Nephron progenitor cell (in vitro differentiated cells): ENCODE measurements at regions not wholly inside any gene's neighbourhood (a gene's known extent, or its start where the extent isn't known, plus 50 kb on each side); places are given as distances from the start of the nearest gene placed in this dataset.
A peak's percentile ranks its signal among the peaks of the same experiment; 100 is the strongest.

Source experiments
- DNase-seq: peaks from one replicate; pipeline ENCODE4 v3.0.0; 2021
- H3K27ac Mint-ChIP-seq: 2 replicates; pipeline ENCODE4 v1.8.0; 2021; ENCODE audit warnings: mild to moderate bottlenecking, moderate library complexity, mixed read lengths
- H3K27me3 Mint-ChIP-seq: 2 replicates; pipeline ENCODE4 v1.8.0; 2021; ENCODE audit warnings: mild to moderate bottlenecking, low read depth, mixed read lengths; ENCODE audit not compliant: poor library complexity
- H3K36me3 Mint-ChIP-seq: 2 replicates; pipeline ENCODE4 v1.8.0; 2021; ENCODE audit warnings: low read depth, mixed read lengths
- H3K4me1 Mint-ChIP-seq: 2 replicates; pipeline ENCODE4 v1.8.0; 2021; ENCODE audit warnings: mixed read lengths
- H3K4me3 Mint-ChIP-seq: 2 replicates; pipeline ENCODE4 v1.8.0; 2021; ENCODE audit warnings: mild to moderate bottlenecking, moderate library complexity, mixed read lengths
- H3K9me3 Mint-ChIP-seq: 2 replicates; pipeline ENCODE4 v1.8.0; 2021; ENCODE audit warnings: mild to moderate bottlenecking, moderate library complexity, mixed read lengths
- TF ChIP-seq, protein P1 (sequence below): fragments of 200-600 bp; sonication (generic); IDR thresholded peaks from 2 replicates; pipeline ENCODE4 v1.5.0; 2021; ENCODE audit warnings: antibody characterized with exemption

DNA sequence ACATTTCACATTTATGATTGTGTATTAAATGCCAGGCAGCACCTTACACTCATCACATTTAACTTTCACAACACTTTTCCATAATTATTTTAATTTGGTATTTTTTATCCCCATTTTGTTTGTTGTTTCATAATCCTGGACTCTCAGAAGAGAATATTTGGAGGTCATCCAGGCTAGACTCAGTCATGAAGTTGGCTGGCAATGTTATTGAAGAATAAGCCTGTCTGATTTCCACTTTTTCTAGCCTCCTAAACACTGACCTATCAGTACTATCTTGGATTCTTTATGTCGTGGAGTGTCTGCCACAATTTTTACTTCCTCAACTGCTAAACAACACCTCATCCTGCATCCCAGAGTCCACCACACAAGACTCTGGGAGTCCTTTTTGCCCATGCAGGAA, 372.3 kb upstream of the NRP1 start:
- no peaks in the 10 kb centered on the region for H3K36me3 Mint-ChIP-seq
- H3K9me3 Mint-ChIP-seq, result no peaks in the 10 kb centered on the region
- H3K27me3 Mint-ChIP-seq, result no peaks in the 10 kb centered on the region
- DNase-seq, result no peak
- TF ChIP-seq, protein P1, sequence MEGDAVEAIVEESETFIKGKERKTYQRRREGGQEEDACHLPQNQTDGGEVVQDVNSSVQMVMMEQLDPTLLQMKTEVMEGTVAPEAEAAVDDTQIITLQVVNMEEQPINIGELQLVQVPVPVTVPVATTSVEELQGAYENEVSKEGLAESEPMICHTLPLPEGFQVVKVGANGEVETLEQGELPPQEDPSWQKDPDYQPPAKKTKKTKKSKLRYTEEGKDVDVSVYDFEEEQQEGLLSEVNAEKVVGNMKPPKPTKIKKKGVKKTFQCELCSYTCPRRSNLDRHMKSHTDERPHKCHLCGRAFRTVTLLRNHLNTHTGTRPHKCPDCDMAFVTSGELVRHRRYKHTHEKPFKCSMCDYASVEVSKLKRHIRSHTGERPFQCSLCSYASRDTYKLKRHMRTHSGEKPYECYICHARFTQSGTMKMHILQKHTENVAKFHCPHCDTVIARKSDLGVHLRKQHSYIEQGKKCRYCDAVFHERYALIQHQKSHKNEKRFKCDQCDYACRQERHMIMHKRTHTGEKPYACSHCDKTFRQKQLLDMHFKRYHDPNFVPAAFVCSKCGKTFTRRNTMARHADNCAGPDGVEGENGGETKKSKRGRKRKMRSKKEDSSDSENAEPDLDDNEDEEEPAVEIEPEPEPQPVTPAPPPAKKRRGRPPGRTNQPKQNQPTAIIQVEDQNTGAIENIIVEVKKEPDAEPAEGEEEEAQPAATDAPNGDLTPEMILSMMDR, result no peak
- peak overlapping the region; percentile 46 for H3K27ac Mint-ChIP-seq
- H3K4me3 Mint-ChIP-seq, result no peak overlapping the region
- peaks cover 25% of the 10 kb centered on the region for H3K4me1 Mint-ChIP-seq

DNA sequence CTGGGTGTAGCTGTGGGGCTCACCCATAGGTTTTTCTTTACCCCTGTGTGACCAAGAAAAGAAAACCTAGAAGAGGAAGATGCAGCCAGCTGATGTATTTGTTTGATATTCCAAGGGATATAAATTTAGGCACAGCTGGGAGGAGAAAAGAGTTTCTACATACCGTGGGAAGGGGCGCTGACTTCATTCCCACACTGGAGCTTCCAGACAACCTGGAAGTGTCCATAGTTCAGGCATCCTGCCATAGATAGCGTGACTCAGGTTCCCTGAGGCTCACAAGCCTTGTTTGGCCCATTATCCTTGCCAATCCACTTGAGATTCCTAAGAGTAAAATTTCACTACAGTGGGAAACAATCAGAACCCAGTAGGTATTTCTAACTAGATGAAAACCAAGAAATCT, 371.7 kb upstream of the NRP1 start:
- Mint-ChIP-seq H3K27ac (no peak overlapping the region), H3K4me3 (no peak overlapping the region), H3K36me3 (no peaks in the 10 kb centered on the region), H3K27me3 (no peaks in the 10 kb centered on the region), H3K9me3 (no peaks in the 10 kb centered on the region), H3K4me1 (peaks cover 25% of the 10 kb centered on the region)
- TF ChIP-seq, protein P1, result no peak
- no peak for DNase-seq

DNA sequence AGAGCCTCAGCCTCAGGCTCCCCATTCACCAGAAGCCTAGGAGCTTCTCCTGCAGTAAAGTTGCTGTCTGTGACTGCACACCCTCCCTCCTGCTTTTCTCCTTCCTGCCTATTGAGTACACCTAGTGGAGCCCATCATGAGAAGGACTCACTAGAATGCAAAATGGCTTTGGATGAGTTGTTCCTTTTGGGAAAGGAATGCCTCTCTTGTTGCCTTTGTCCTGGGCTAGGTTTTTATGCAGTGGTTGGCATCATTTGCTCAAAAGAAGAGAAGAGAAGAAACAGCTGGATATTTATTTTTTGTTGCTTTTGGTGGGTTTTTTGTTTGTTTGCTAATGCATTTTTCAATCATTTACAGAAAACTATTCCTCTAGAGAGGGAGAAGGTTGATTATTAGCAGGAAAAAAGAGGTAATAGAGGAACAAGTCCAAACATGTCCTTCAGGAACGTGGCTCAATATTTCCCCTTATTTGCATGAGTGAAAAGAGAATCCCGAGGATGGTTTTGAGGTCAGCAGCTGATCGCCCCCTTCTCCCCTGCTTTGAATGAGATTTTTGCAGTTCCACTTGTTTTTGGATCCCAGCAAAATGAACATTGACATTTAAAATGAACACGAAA, 369.9 kb upstream of the NRP1 start:
- H3K27me3 Mint-ChIP-seq, result no peaks in the 10 kb centered on the region
- no peak overlapping the region for H3K27ac Mint-ChIP-seq
- no peak overlapping the region for H3K4me3 Mint-ChIP-seq
- peaks cover 17% of the 10 kb centered on the region for H3K4me1 Mint-ChIP-seq
- H3K9me3 Mint-ChIP-seq, result no peaks in the 10 kb centered on the region
- H3K36me3 Mint-ChIP-seq, result no peaks in the 10 kb centered on the region
- DNase-seq, result no peak
- TF ChIP-seq, protein P1, result no peak

DNA sequence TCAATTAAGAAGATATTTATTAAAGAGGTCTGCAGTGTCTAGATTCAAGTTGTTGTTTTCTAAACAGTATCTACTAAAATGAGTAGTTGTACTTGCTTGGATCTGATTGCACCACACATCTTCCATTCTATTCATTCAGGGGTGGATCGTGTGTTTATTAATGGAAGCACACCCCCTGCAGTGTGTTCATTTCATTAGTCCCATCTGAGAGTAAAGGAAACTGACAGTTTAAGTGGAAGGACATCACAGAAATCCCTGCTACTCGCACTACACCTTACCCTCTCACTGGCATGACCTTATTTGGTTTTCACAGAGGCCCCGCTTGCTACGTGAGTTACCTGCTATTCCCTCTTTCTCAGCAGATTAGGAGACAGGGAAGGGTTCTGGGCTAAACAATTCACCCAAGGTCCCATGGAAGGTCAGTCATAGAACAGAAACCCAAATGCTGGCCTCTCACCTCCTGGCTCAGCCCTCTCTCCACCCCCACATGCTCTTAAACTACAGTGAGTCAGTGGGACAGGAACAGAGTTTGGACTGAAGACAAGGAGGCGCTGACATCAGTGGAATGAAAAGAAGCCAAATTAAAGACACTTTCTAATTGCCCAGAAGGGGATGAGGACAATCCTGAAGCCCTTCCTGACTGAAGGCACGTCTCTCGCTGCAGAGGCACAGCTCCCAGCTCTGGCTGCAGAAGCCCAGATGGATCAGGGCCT, 369.2 kb upstream of the NRP1 start:
- DNase-seq, result no peak
- TF ChIP-seq, protein P1, result no peak
- no peaks in the 10 kb centered on the region for H3K27me3 Mint-ChIP-seq
- H3K9me3 Mint-ChIP-seq, result no peaks in the 10 kb centered on the region
- no peak overlapping the region for H3K4me3 Mint-ChIP-seq
- no peak overlapping the region for H3K27ac Mint-ChIP-seq
- H3K36me3 Mint-ChIP-seq, result no peaks in the 10 kb centered on the region
- H3K4me1 Mint-ChIP-seq, result peaks cover 11% of the 10 kb centered on the region

DNA sequence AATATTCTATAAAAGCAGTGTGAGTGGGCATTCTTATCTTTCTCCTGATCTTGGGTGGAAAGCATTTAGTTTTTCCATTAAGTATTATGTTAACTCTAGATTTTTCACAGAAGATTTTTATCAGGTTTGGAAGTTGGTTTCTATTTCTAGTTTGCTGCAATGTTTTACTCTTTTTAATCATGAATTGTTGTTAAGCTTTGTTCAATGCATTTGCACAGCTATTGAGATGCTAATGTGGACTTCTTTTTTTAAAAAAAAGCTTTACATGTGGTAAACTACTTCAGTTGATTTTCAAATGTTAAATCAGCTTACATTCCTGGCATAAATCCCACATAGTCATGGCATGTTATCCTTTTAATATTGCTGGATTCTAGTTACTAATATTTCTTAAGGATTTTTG, 363.6 kb upstream of the NRP1 start:
- H3K36me3 Mint-ChIP-seq, result peaks cover 25% of the 10 kb centered on the region
- TF ChIP-seq, protein P1, result no peak
- DNase-seq, result no peak
- H3K4me3 Mint-ChIP-seq, result no peak overlapping the region
- peaks cover 36% of the 10 kb centered on the region for H3K9me3 Mint-ChIP-seq
- H3K27ac Mint-ChIP-seq, result no peak overlapping the region
- peaks cover 7% of the 10 kb centered on the region for H3K27me3 Mint-ChIP-seq
- peaks cover 16% of the 10 kb centered on the region for H3K4me1 Mint-ChIP-seq

DNA sequence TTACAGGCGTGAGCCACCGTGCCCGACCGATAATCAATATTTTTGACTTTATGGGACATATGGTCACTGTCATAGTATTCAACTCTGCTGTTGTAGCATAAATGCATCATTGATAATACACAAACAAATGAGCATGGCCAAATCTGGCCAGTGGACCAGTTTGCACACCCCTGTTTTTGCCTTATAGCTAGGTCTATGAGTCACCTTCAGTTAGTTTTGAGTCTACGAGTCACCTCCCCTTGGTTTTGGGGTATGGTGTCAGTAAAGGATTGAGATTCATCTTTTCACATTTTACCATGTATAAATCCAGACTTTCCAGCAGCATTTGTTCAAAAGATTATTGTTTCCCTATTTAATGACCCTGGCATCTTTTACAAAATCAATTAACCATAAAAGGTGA, 362.5 kb upstream of the NRP1 start:
- Mint-ChIP-seq H3K4me3 (no peak overlapping the region), H3K4me1 (peaks cover 16% of the 10 kb centered on the region), H3K27me3 (peaks cover 7% of the 10 kb centered on the region), H3K9me3 (peaks cover 46% of the 10 kb centered on the region), H3K27ac (no peak overlapping the region), H3K36me3 (peaks cover 35% of the 10 kb centered on the region)
- DNase-seq, result no peak
- TF ChIP-seq, protein P1, result no peak
